ENCODE measurements at regions not wholly inside any gene's neighbourhood (a gene's known extent, or its start where the extent isn't known, plus 50 kb on each side); places are given as distances from the start of the nearest gene placed in this dataset.
A peak's percentile ranks its signal among the peaks of the same experiment; 100 is the strongest.

GRCh38 chr7:11236680-11237079, 263.0 kb downstream of the PHF14 start:
- no peak overlapping the region for H2AK5ac ChIP-seq (ENCODE audit: insufficient read length, low read length)
- peaks cover 48 to 60% of the 10 kb centered on the region in 2 experiments for H3K4me1 Mint-ChIP-seq
- H3K4me1 ChIP-seq (ENCODE audit: insufficient read depth, low read length) = peaks cover 5% of the 10 kb centered on the region; the same call in 1 of the 2 replicates
- no peak overlapping the region for H4K91ac ChIP-seq (ENCODE audit: insufficient read length, low read depth, low read length)
- no peak overlapping the region for H3K14ac ChIP-seq (ENCODE audit: insufficient read depth, low read length)
- H3K9me3 Mint-ChIP-seq = no peaks in the 10 kb centered on the region
- no peak overlapping the region for H4K8ac ChIP-seq (replicated peaks; ENCODE audit: insufficient read length, low read depth, low read length)
- H3K4ac ChIP-seq (ENCODE audit: low read depth, low read length) = no peak overlapping the region
- H3K27me3 ChIP-seq (ENCODE audit: insufficient read depth, low read length) = no peaks in the 10 kb centered on the region
- no peak overlapping the region for H2BK120ac ChIP-seq (ENCODE audit: low read depth, low read length, poor library complexity, severe bottlenecking)
- no peaks in the 10 kb centered on the region for H3K36me3 Mint-ChIP-seq (ENCODE audit: insufficient read depth in 1 of 3, low read depth in 3 of 3)
- no CpG with 5 or more reads among the region's 3 CpGs for WGBS (ENCODE audit: extremely low coverage, insufficient read length, low lambda C conversion rate)
- no peak overlapping the region for H3K56ac ChIP-seq (ENCODE audit: insufficient read length, low read depth, low read length)
- no peak overlapping the region for H3K9ac ChIP-seq (ENCODE audit: extremely low read depth, insufficient read length, low read length)
- H3K9me3 ChIP-seq (ENCODE audit: control insufficient read depth, low read depth, low read length) = no peaks in the 10 kb centered on the region
- no peaks in the 10 kb centered on the region for H3K79me2 ChIP-seq (ENCODE audit: insufficient read depth, low read length)
- no peak overlapping the region for H4K5ac ChIP-seq (ENCODE audit: insufficient read length, low read depth, low read length)
- no peak overlapping the region for H3K4me2 ChIP-seq (ENCODE audit: insufficient read depth, insufficient read length, low read length)
- H3K27ac Mint-ChIP-seq = peak overlapping the region in 1 of 3 experiments; percentile 45; a peak in 1 of 7 replicates
- H3T11ph ChIP-seq (ENCODE audit: low read length) = no peak overlapping the region
- H3K4me3 Mint-ChIP-seq = no peak overlapping the region
- no peak overlapping the region for H3K23ac ChIP-seq (ENCODE audit: insufficient read length, low read depth, low read length)
- no peak overlapping the region for H2BK20ac ChIP-seq (ENCODE audit: low read depth, low read length, poor library complexity, severe bottlenecking)
- no peak for TF ChIP-seq CTCF (conservative IDR thresholded peaks at IDR 0.05)
- no peaks in the 10 kb centered on the region for H3K23me2 ChIP-seq (ENCODE audit: insufficient read length, low read depth, low read length, poor library complexity, severe bottlenecking)
- H2BK5ac ChIP-seq (ENCODE audit: insufficient read length, low read length) = no peak overlapping the region
- no peaks in the 10 kb centered on the region for H3K79me1 ChIP-seq (ENCODE audit: insufficient read depth, low read depth, low read length, poor library complexity, severe bottlenecking)
- no peak overlapping the region for H2BK15ac ChIP-seq (ENCODE audit: low read depth, low read length)
- no peak overlapping the region for H2AFZ ChIP-seq (ENCODE audit: low read length)
- no peak overlapping the region for H2BK12ac ChIP-seq (ENCODE audit: insufficient read length, low read depth, low read length)
- DNase-seq = no peak
- no peak overlapping the region for H3K27ac ChIP-seq (ENCODE audit: insufficient read length, low read depth, low read length)
- no peaks in the 10 kb centered on the region for H3K27me3 Mint-ChIP-seq (ENCODE audit: low read depth)
- no peak overlapping the region for H3K18ac ChIP-seq (ENCODE audit: insufficient read length, low read depth, low read length)
- H4K20me1 ChIP-seq (ENCODE audit: control insufficient read depth, insufficient read depth, insufficient read length) = no peaks in the 10 kb centered on the region
